ENCODE measurements at regions not wholly inside any gene's neighbourhood (a gene's known extent, or its start where the extent isn't known, plus 50 kb on each side); places are given as distances from the start of the nearest gene placed in this dataset.

DNA sequence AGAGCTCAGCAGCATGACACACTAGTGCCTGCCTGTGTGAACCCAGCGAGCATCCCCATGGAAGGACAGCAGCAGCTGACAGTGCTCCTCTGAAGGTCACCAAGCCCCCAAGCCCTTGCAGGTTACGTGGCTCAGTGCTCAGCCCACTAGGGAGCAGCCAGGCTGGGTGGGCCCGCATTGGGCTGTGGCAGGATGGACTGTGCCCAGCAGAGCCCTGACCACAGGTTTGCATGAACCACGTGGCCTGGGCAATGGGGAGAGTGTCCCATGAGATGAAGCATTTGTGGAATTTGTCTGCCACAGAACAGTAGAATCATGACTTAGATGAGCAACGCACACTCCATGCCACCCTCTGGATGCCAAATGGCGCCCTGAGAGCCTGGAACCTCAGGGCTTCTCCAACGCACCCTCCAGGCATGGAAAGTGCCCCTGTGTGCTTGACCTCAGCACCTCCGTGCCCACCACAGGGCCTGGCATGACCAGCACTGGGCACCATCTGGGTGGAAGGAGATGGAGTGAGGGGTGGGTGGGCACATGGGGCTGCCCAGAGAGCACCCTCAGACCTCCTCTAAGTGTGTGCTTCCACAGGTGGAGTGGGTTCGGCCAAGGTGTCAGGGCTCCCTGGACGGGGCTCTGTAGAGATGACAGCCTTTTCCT lies 216.1 kb upstream of the RAB6C start:
- peak; percentile 69 for DNase-seq (ENCODE audit: low spot score)
- Histone ChIP-seq H3K27ac (no peak overlapping the region), H3K4me3 (no peak overlapping the region)
- TF ChIP-seq, protein P1, sequence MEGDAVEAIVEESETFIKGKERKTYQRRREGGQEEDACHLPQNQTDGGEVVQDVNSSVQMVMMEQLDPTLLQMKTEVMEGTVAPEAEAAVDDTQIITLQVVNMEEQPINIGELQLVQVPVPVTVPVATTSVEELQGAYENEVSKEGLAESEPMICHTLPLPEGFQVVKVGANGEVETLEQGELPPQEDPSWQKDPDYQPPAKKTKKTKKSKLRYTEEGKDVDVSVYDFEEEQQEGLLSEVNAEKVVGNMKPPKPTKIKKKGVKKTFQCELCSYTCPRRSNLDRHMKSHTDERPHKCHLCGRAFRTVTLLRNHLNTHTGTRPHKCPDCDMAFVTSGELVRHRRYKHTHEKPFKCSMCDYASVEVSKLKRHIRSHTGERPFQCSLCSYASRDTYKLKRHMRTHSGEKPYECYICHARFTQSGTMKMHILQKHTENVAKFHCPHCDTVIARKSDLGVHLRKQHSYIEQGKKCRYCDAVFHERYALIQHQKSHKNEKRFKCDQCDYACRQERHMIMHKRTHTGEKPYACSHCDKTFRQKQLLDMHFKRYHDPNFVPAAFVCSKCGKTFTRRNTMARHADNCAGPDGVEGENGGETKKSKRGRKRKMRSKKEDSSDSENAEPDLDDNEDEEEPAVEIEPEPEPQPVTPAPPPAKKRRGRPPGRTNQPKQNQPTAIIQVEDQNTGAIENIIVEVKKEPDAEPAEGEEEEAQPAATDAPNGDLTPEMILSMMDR (IDR thresholded peaks at IDR 0.05) = no peak

DNA sequence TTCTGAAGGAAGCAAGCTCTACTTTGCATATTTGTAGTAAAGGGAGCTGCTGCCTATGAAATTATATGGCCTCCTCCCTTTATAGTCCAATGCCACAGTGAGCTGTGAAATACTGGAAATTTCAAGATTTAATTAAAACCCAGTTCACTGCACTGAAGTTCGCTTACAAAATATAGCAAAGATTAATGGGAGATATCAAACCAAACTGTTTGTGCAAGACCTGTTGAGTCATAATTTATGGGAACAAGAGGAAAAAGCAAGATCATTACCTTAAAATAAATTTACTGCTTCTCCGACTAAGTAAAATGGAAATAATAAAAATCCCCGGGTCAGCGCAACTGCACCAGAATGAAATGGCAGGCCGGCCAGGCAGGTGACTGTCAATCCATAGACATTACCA lies 215.5 kb upstream of the RAB6C start:
- H3K27ac ChIP-seq = no peak overlapping the region
- no peak for DNase-seq (ENCODE audit: low spot score)
- TF ChIP-seq, protein P1 (IDR thresholded peaks at IDR 0.05) = no peak
- no peak overlapping the region for H3K4me3 ChIP-seq

GRCh38 chr2:129764376-129765325 lies 214.8 kb upstream of the RAB6C start:
- TF ChIP-seq, protein P1 (IDR thresholded peaks at IDR 0.05) = no peak
- H3K4me3 ChIP-seq = no peak overlapping the region
- peak; percentile 73 for DNase-seq (ENCODE audit: low spot score)
- H3K27ac ChIP-seq = no peak overlapping the region

- TF ChIP-seq, protein P1 (IDR thresholded peaks at IDR 0.05) = no peak
- DNase-seq (ENCODE audit: low spot score) = peak; percentile 57
- no peak overlapping the region for H3K4me3 ChIP-seq
- H3K27ac ChIP-seq = no peak overlapping the region
These were observed 214.2 kb upstream of the RAB6C start for GRCh38 chr2:129765326-129765677.

GRCh38 chr2:129765678-129766351 lies 213.7 kb upstream of the RAB6C start:
- no peak overlapping the region for H3K4me3 ChIP-seq
- no peak for DNase-seq (ENCODE audit: low spot score)
- no peak overlapping the region for H3K27ac ChIP-seq
- TF ChIP-seq, protein P1 (IDR thresholded peaks at IDR 0.05) = no peak

- TF ChIP-seq, protein P1 (IDR thresholded peaks at IDR 0.05) = no peak
- no peak overlapping the region for H3K4me3 ChIP-seq
- DNase-seq (ENCODE audit: low spot score) = no peak
These were observed 213.0 kb upstream of the RAB6C start for GRCh38 chr2:129766374-129766993.

More at GRCh38 chr2:129766374-129766993, 213.0 kb upstream of the RAB6C start:
- no peak overlapping the region for H3K27ac ChIP-seq

All from coronary artery (tissue), 2 donors.